ENCODE measurements at regions not wholly inside any gene's neighbourhood (a gene's known extent, or its start where the extent isn't known, plus 50 kb on each side); places are given as distances from the start of the nearest gene placed in this dataset.

DNA sequence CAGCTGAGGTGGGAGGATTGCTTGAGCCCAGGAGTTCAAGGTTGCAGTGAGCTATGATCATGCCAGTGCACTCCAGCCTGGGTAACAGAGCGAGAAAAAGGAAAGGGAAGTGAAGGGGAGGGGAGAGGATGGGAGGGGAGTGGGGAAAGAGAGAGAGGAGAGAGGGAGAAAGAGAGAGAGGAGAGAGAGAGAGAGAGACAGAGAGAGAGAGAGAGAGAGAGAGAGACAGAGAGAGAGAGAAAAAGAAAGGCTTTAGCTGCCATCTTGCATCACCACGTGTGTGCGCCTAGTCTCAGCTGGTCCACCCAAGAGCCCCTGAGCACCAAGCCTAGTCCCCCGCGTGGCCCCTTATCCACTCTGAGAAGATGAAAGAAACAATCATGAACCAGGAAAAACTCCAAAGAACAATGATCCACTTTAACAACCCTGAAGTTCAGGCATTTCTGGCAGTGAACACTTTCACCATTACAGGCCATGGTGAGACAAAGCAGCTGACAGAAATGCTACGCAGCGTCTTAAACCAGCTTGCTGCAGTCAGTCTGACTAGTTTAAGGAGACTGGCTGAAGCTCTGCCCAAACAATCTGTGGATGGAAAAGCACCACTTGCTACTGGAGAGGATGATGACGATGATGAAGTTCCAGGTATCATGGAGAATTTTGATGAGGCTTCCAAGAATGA lies 115.5 kb upstream of the CDC42BPA start:
- TF ChIP-seq, protein P1, sequence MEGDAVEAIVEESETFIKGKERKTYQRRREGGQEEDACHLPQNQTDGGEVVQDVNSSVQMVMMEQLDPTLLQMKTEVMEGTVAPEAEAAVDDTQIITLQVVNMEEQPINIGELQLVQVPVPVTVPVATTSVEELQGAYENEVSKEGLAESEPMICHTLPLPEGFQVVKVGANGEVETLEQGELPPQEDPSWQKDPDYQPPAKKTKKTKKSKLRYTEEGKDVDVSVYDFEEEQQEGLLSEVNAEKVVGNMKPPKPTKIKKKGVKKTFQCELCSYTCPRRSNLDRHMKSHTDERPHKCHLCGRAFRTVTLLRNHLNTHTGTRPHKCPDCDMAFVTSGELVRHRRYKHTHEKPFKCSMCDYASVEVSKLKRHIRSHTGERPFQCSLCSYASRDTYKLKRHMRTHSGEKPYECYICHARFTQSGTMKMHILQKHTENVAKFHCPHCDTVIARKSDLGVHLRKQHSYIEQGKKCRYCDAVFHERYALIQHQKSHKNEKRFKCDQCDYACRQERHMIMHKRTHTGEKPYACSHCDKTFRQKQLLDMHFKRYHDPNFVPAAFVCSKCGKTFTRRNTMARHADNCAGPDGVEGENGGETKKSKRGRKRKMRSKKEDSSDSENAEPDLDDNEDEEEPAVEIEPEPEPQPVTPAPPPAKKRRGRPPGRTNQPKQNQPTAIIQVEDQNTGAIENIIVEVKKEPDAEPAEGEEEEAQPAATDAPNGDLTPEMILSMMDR (IDR thresholded peaks at IDR 0.05; ENCODE audit: low read depth, low read length) = no peak
- Histone ChIP-seq H3K27me3 (ENCODE audit: control insufficient read depth, insufficient read depth, low read length) (peaks cover 2% of the 10 kb centered on the region), H3K9me3 (ENCODE audit: control insufficient read depth, insufficient read depth, low read length) (no peaks in the 10 kb centered on the region), H3K27ac (ENCODE audit: low read depth, low read length) (no peak overlapping the region), H3K4me3 (ENCODE audit: low read depth, low read length) (no peak overlapping the region)
- ChIA-PET CTCF (interaction anchor here (1.2 to 1.3 kb wide), 2 partner anchors 14 to 522 kb away, joined by 3 read pairs; no protein-coding TSS in a partner anchor), POLR2A (interaction anchor here (0.5 to 1.0 kb wide), 3 partner anchors 16 to 89 kb away, joined by 3 to 9 read pairs (median 3); no protein-coding TSS in a partner anchor)
- no peak for DNase-seq (ENCODE audit: low read depth, low spot score)

- ChIA-PET POLR2A (interaction anchor here (1.0 kb wide), 1 partner anchor 89 kb away, joined by 9 read pairs; no protein-coding TSS in a partner anchor), CTCF (interaction anchor here (0.6 to 1.2 kb wide), 2 partner anchors 15 to 809 kb away, joined by 3 to 4 read pairs; no protein-coding TSS in a partner anchor)
- TF ChIP-seq, protein P1 (IDR thresholded peaks at IDR 0.05; ENCODE audit: low read depth, low read length) = no peak
Measured at GRCh38 chr1:227432981-227433380, 114.7 kb upstream of the CDC42BPA start.

DNA sequence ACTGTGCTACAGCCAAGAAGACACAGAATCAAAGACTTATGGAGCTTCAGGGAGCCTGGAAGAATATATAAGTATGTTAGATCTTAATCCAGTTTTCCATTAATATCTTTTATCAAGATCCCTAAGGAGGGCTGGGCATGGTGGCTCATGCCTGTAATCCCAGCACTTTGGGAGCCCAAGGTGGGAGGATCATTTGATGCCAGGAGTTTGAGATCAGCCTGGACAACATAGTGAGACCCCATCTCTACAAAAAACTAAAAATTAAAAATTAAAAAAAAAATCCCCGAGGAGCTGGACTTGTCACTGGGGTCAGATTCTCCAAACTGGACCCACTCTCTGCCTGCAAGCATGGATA lies 113.9 kb upstream of the CDC42BPA start:
- H3K9me3 ChIP-seq (ENCODE audit: control insufficient read depth, insufficient read depth, low read length) = no peaks in the 10 kb centered on the region
- TF ChIP-seq, protein P1 (IDR thresholded peaks at IDR 0.05; ENCODE audit: low read depth, low read length) = no peak
- H3K27me3 ChIP-seq (ENCODE audit: control insufficient read depth, insufficient read depth, low read length) = no peaks in the 10 kb centered on the region
- ChIA-PET CTCF (no interaction called here), POLR2A (interaction anchor here (0.6 to 1.0 kb wide), 4 partner anchors 99 to 569 kb away, joined by 3 to 4 read pairs (median 3); no protein-coding TSS in a partner anchor)
- DNase-seq (ENCODE audit: low read depth, low spot score) = no peak
- H3K4me3 ChIP-seq (ENCODE audit: low read depth, low read length) = no peak overlapping the region
- H3K27ac ChIP-seq (ENCODE audit: low read depth, low read length) = no peak overlapping the region

More at GRCh38 chr1:227432981-227433380, 114.7 kb upstream of the CDC42BPA start:
- no peak overlapping the region for H3K27ac ChIP-seq (ENCODE audit: low read depth, low read length)
- no peak overlapping the region for H3K4me3 ChIP-seq (ENCODE audit: low read depth, low read length)
- no peaks in the 10 kb centered on the region for H3K9me3 ChIP-seq (ENCODE audit: control insufficient read depth, insufficient read depth, low read length)
- H3K27me3 ChIP-seq (ENCODE audit: control insufficient read depth, insufficient read depth, low read length) = no peaks in the 10 kb centered on the region
- DNase-seq (ENCODE audit: low read depth, low spot score) = no peak

DNA sequence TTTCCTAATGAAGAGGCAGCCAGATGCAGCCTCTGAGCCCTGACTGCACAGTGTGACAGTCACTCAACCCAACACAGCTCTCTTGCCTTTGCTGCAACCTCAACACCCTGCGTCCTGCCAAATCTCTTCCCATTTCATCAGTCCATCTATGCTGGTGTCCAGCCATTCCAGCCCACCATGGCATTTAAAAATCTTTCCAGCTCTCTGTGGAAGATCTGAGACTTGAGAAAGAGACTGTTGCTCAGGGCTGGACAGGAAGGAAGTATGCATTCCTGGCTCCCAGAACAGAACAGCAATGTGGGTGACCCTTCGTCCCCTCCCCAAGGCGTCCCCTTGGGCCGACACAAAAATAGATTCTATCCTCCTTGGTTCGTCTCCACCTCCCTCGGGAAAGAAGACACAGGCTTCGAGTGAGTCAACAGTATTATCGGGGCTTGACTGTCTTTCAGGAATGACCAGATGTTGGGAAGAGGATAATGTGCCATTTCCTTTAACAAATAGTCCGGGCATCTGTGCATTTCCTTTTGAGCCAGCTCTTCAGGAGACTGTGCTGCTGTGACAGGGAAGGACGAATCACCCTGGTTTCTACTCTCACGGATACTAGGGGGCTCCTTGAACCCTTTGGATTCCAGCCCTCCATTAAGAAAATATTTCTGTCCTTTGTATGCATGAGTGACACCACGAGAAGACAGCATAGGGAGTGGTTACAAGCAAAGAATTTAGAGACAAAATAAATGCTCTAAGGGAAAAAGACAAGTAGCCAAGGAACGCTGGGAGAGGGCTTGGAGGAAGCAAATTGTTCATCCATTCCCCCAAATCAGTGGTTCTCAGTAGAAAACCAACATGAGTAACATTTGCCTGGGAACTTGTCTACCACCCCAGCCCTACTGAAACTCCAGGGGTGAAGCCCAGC lies 111.4 kb upstream of the CDC42BPA start:
- POLR2A ChIA-PET = no interaction called here

More for the DNA sequence above, 111.4 kb upstream of the CDC42BPA start:
- CTCF ChIA-PET = interaction anchor here (0.6 kb wide), 1 partner anchor 39 kb away, joined by 3 read pairs; no protein-coding TSS in a partner anchor
- DNase-seq (ENCODE audit: low read depth, low spot score) = no peak
- Histone ChIP-seq H3K9me3 (ENCODE audit: control insufficient read depth, insufficient read depth, low read length) (no peaks in the 10 kb centered on the region), H3K27ac (ENCODE audit: low read depth, low read length) (no peak overlapping the region), H3K4me3 (ENCODE audit: low read depth, low read length) (no peak overlapping the region), H3K27me3 (ENCODE audit: control insufficient read depth, insufficient read depth, low read length) (no peaks in the 10 kb centered on the region)
- TF ChIP-seq, protein P1 (IDR thresholded peaks at IDR 0.05; ENCODE audit: low read depth, low read length) = no peak

All from AG04450 (cell line).